Activated CD8-positive, alpha-beta T cell treated with anti-CD3 and anti-CD28 coated beads, Interleukin-2, amount 10 ng/mL, durations not matched to agents 7 days and 5 days (primary cell): ENCODE measurements at regions not wholly inside any gene's neighbourhood (a gene's known extent, or its start where the extent isn't known, plus 50 kb on each side); places are given as distances from the start of the nearest gene placed in this dataset.

Experiments used
- ATAC-seq: fragments of 150-1000 bp; cut with Tn5 transposase; one replicate; pipeline ENCODE4 v1.10.0; 2021; ENCODE audit warnings: moderate library complexity
- CTCF ChIA-PET: fragments of 350-600 bp; sonication (Branson Sonifier 250); formaldehyde crosslinking; loops from one replicate; lab custom pipeline; 2021; ENCODE audit warnings: antibody characterized with exemption; lab: Charles Lee
- POLR2A ChIA-PET: fragments of 350-600 bp; sonication (Branson Sonifier 250); formaldehyde crosslinking; loops from one replicate; lab custom pipeline; 2021; ENCODE audit warnings: antibody characterized with exemption; lab: Charles Lee
- DNase-seq: peaks from one replicate; pipeline ENCODE4 v3.0.0-alpha.2; 2020
- H3K27ac Mint-ChIP-seq: one replicate; pipeline ENCODE4 v1.8.0; 2021; ENCODE audit warnings: mild to moderate bottlenecking, mixed read lengths
- H3K27me3 Mint-ChIP-seq: one replicate; pipeline ENCODE4 v1.8.0; 2021; ENCODE audit warnings: low read depth, mixed read lengths
- H3K36me3 Mint-ChIP-seq: one replicate; pipeline ENCODE4 v1.8.0; 2021; ENCODE audit warnings: low read depth, mixed read lengths
- H3K4me1 Mint-ChIP-seq: one replicate; pipeline ENCODE4 v1.8.0; 2021; ENCODE audit warnings: low read depth, mixed read lengths
- H3K4me3 Mint-ChIP-seq: one replicate; pipeline ENCODE4 v1.8.0; 2021; ENCODE audit warnings: mild to moderate bottlenecking, mixed read lengths
- H3K9me3 Mint-ChIP-seq: one replicate; pipeline ENCODE4 v1.8.0; 2022; ENCODE audit warnings: mixed read lengths; ENCODE audit not compliant: insufficient read depth

DNA sequence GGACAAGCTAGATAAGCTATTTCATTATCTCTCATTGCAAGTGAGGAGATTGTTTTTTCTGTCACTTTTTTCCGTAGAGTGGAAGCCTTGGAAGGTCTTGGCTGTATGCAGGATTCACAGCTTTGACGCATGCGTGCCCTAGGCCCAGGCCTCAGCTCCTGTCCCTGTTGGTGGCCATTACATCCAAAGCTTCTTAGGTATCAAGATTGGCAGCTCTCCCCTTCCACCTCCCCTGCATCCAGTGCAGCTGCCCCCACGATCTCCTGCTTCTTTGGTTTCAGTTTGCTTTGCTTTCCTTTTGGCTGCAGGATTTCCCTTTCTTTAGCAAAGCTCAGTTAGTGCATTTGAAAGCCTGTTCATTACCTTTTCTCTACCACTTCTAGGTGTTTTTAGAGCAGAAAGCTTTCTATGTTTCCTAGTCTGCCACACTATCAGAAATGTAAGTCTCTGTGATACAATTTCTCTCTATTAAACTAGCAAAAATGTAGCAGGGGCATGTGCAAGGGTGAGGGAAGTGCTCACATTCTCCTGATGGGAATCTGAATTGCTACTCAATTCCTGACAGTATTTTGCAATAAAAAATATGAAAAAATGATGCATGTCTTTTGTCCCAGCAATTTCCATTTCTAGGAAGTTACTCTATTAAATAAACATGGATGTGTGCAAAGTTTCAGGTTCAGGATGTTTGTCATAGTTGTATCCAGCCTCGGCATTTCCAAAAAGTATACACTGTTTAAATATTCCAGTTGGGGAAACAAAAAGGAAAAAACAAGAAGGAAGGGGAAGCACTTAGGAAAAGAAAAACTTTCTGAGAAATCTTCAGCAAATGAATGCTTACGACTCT, 91.2 kb downstream of the LIPG start:
- H3K9me3 Mint-ChIP-seq = no peaks in the 10 kb centered on the region
- ATAC-seq (no peak), DNase-seq (no peak)
- POLR2A ChIA-PET = no interaction called here
- H3K27ac Mint-ChIP-seq = no peak overlapping the region
- H3K36me3 Mint-ChIP-seq = no peaks in the 10 kb centered on the region
- no peak overlapping the region for H3K4me3 Mint-ChIP-seq
- CTCF ChIA-PET = no interaction called here
- H3K27me3 Mint-ChIP-seq = no peaks in the 10 kb centered on the region
- no peaks in the 10 kb centered on the region for H3K4me1 Mint-ChIP-seq

DNA sequence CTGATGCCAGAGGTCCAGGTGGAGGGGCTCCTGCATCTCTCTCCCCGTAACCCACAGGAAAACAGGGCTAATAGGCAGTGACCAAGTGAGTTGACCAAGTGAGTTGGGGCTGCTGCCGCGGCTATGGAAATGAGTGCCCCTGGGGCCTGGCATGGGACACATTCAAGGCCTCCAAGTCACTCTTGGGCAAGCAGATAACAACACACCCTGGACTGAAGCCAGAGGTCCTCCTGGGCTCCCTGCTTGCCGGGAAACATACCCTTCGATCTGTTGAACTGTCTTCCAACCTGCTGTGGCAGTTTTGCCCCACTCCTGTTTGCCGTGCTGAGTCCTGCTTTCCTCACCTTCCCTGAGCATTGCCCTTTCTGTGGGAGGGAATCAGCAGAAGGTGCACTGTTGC, 89.2 kb downstream of the LIPG start:
- Mint-ChIP-seq H3K27me3 (no peaks in the 10 kb centered on the region), H3K36me3 (no peaks in the 10 kb centered on the region), H3K4me3 (no peak overlapping the region), H3K27ac (no peak overlapping the region), H3K4me1 (no peaks in the 10 kb centered on the region), H3K9me3 (no peaks in the 10 kb centered on the region)
- DNase-seq = no peak
- ChIA-PET POLR2A (no interaction called here), CTCF (no interaction called here)
- no peak for ATAC-seq

DNA sequence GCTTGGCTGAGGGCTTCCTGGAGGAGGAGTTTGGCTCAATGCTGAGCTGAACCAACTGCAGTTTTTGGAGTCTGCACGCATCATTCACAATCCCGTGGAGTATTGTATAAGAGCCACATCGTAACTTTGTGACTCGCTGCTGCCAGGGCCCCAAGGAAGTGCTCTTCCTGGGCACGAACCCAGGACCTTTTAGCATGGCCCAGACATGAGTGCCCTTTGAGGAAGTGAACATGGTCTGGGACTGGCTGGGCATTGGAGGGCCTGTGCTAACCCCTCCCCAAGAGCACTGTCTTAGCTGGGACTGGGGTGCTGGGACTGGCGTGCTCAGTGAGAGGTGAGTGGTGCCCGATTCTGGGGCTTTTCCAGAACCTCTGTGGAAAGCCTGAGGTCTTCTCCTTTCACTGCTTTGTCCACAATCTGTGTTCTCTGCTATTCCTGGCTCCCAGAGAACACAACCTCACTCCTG, 88.6 kb downstream of the LIPG start:
- CTCF ChIA-PET = no interaction called here
- H3K4me3 Mint-ChIP-seq = no peak overlapping the region
- H3K27ac Mint-ChIP-seq = no peak overlapping the region
- ATAC-seq (no peak), DNase-seq (no peak)
- no peaks in the 10 kb centered on the region for H3K9me3 Mint-ChIP-seq
- H3K27me3 Mint-ChIP-seq = no peaks in the 10 kb centered on the region
- no peaks in the 10 kb centered on the region for H3K4me1 Mint-ChIP-seq
- no peaks in the 10 kb centered on the region for H3K36me3 Mint-ChIP-seq
- POLR2A ChIA-PET = no interaction called here

DNA sequence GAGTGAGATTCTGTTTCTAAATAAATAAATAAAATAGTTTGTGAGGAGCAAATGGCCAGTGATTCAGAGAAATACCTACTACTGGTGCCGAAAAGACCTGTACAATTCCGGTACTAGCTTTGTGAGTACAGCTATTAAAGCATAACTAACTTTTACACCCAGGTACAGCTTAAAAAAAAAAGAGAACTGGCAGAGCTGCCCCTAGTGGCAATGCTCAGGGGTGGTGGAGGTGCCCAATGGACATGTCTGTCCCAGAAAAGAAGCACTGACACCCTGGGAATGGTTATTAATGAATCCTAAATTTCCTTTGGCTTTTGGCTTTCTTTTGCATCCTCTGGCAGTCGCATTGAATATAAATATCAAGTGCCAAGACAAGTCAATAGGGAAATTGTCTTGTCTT, 87.0 kb downstream of the LIPG start:
- Mint-ChIP-seq H3K9me3 (no peaks in the 10 kb centered on the region), H3K27ac (no peak overlapping the region), H3K4me3 (no peak overlapping the region), H3K4me1 (no peaks in the 10 kb centered on the region), H3K36me3 (no peaks in the 10 kb centered on the region), H3K27me3 (no peaks in the 10 kb centered on the region)
- DNase-seq (no peak), ATAC-seq (no peak)
- CTCF ChIA-PET = no interaction called here
- POLR2A ChIA-PET = no interaction called here
